HL-60 (cell line): ENCODE measurements at regions not wholly inside any gene's neighbourhood (a gene's known extent, or its start where the extent isn't known, plus 50 kb on each side); places are given as distances from the start of the nearest gene placed in this dataset.

Source experiments
- DNase-seq, 2 experiments: peaks; one replicate each; pipeline ENCODE4 v3.0.0-alpha.2; 2010 to 2020; ENCODE audit warnings: low read depth in 1 of 2, low spot score in 1 of 2
- H3K27ac ChIP-seq: fragments of 250-450 bp; sonication (Bioruptor Pico); replicated peaks from 2 replicates; pipeline ENCODE4 v1.5.1; 2020; ENCODE audit warnings: mild to moderate bottlenecking, moderate library complexity
- H3K27me3 ChIP-seq: fragments of 250-450 bp; sonication (Bioruptor Pico); 2 replicates; pipeline ENCODE4 v1.5.1; 2021; ENCODE audit warnings: mild to moderate bottlenecking, moderate library complexity; ENCODE audit not compliant: insufficient read depth, poor library complexity, severe bottlenecking
- H3K4me3 ChIP-seq: replicated peaks from 2 replicates; pipeline ENCODE4 v1.5.1; 2011; ENCODE audit warnings: mild to moderate bottlenecking, control low read depth, low read length; ENCODE audit not compliant: insufficient read depth
- CTCF ChIP-seq: IDR thresholded peaks from one replicate; pipeline ENCODE4 v1.5.1; 2011; ENCODE audit warnings: low read length, control low read depth, inconsistent platforms; ENCODE audit not compliant: insufficient read depth
- GABPA ChIP-seq: IDR thresholded peaks from 2 replicates; pipeline ENCODE4 v1.6.1; 2012; ENCODE audit warnings: low read depth
- POLR2AphosphoS5 ChIP-seq: IDR thresholded peaks from 2 replicates; pipeline ENCODE4 v1.6.1; 2012; ENCODE audit warnings: low read depth
- SPI1 ChIP-seq: IDR thresholded peaks from 2 replicates; pipeline ENCODE4 v1.6.1; 2012; ENCODE audit warnings: low read depth, mild to moderate bottlenecking, borderline replicate concordance
- TF ChIP-seq, protein P1 (sequence below): IDR thresholded peaks from 2 replicates; pipeline ENCODE4 v1.6.1; 2012; ENCODE audit warnings: low read depth; ENCODE audit not compliant: insufficient replicate concordance

- no peak for DNase-seq
- no peak overlapping the region for H3K27ac ChIP-seq
- no peak for TF ChIP-seq CTCF
- TF ChIP-seq POLR2AphosphoS5, result no peak
- TF ChIP-seq SPI1, result no peak
- no peak for TF ChIP-seq GABPA
- TF ChIP-seq, protein P1, sequence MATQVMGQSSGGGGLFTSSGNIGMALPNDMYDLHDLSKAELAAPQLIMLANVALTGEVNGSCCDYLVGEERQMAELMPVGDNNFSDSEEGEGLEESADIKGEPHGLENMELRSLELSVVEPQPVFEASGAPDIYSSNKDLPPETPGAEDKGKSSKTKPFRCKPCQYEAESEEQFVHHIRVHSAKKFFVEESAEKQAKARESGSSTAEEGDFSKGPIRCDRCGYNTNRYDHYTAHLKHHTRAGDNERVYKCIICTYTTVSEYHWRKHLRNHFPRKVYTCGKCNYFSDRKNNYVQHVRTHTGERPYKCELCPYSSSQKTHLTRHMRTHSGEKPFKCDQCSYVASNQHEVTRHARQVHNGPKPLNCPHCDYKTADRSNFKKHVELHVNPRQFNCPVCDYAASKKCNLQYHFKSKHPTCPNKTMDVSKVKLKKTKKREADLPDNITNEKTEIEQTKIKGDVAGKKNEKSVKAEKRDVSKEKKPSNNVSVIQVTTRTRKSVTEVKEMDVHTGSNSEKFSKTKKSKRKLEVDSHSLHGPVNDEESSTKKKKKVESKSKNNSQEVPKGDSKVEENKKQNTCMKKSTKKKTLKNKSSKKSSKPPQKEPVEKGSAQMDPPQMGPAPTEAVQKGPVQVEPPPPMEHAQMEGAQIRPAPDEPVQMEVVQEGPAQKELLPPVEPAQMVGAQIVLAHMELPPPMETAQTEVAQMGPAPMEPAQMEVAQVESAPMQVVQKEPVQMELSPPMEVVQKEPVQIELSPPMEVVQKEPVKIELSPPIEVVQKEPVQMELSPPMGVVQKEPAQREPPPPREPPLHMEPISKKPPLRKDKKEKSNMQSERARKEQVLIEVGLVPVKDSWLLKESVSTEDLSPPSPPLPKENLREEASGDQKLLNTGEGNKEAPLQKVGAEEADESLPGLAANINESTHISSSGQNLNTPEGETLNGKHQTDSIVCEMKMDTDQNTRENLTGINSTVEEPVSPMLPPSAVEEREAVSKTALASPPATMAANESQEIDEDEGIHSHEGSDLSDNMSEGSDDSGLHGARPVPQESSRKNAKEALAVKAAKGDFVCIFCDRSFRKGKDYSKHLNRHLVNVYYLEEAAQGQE, result no peak
- H3K4me3 ChIP-seq, result no peak overlapping the region
- no peaks in the 10 kb centered on the region for H3K27me3 ChIP-seq
Observed at GRCh38 chr3:72154391-72155335, 369.7 kb upstream of the PROK2 start.

- Histone ChIP-seq H3K27me3 (no peaks in the 10 kb centered on the region), H3K27ac (no peak overlapping the region), H3K4me3 (no peak overlapping the region)
- TF ChIP-seq GABPA, result no peak
- no peak for TF ChIP-seq SPI1
- TF ChIP-seq CTCF, result no peak
- TF ChIP-seq, protein P1, result no peak
- TF ChIP-seq POLR2AphosphoS5, result no peak
- no peak for DNase-seq
Observed at GRCh38 chr3:72153477-72154314, 368.7 kb upstream of the PROK2 start.

DNA sequence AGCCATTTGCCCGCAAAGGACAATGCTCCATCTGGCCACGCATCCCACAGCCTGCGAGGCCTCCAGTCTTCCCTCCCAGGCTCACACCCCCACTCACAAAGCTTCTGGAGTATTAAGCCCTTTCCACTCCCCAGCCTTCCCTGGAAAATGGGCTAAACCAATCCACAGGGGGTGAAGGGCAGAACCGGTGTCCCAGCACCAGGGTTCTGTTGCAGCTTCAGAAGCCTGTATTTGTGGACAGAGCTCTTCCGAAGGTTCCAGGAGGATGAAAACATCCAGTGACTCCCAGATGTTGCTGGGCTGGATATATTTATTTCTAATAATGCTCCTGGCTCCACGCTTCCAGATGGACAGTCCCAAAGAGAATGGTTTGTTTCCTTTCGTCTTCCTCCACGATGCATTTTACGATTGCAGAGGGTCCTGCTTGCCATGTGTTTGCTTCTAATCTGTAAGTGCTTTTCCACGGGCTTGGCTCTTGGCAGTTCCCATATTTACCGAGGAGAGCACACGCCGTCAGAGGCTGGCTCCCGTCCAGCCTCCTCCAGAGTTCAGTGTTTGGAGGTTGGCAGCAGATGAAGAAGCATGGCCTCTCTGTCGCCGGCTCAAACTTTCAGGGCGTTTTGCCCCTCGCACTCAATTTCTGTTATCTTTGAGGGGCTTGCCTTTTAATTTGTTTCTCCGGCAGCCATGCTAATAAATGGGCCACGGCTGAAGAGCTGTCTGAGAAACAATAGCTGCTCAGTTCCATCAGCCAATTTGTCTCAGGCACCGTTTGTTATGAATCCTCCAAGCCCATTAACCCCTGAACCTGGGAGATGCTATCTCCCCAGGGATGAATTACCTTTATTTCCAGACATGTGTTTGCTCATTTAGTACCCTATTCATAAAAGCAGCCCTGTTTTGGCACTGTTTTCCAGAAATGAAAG is 367.9 kb upstream of the PROK2 start:
- Histone ChIP-seq H3K4me3 (no peak overlapping the region), H3K27me3 (no peaks in the 10 kb centered on the region), H3K27ac (no peak overlapping the region)
- DNase-seq, result no peak
- no peak for TF ChIP-seq SPI1
- TF ChIP-seq, protein P1, result no peak
- TF ChIP-seq CTCF, result no peak
- no peak for TF ChIP-seq GABPA
- no peak for TF ChIP-seq POLR2AphosphoS5
